Neural cell (in vitro differentiated cells): ENCODE measurements at regions not wholly inside any gene's neighbourhood (a gene's known extent, or its start where the extent isn't known, plus 50 kb on each side); places are given as distances from the start of the nearest gene placed in this dataset.
"Not testable (repeated sequence)": the region's sequence is repeated elsewhere in the genome, so short reads cannot be mapped to it uniquely, and the experiment has no call there.

Experiments
- H2AFZ ChIP-seq: fragments of 200-600, 300-800 bp; sonication (generic), shearing (Covaris generic); 2 replicates; pipeline ENCODE4 v1.6.0; 2014; ENCODE audit warnings: low read depth, mild to moderate bottlenecking, antibody characterized with exemption, low read length, moderate library complexity
- H3F3A ChIP-seq: fragments of 200-600 bp; shearing (Covaris generic); 2 replicates; pipeline ENCODE4 v1.6.1; 2016; ENCODE audit warnings: mild to moderate bottlenecking, moderate library complexity, mixed read lengths, antibody characterized with exemption, low read length; ENCODE audit not compliant: insufficient read depth, poor library complexity, severe bottlenecking
- H3K27ac ChIP-seq: fragments of 200-600, 300-800 bp; sonication (generic), shearing (Covaris generic); 2 replicates; pipeline ENCODE4 v1.5.1; 2014; ENCODE audit warnings: mild to moderate bottlenecking, low read length, moderate library complexity
- H3K27me3 ChIP-seq: fragments of 300-800, 200-600 bp; sonication (generic), shearing (Covaris generic); 2 replicates; pipeline ENCODE4 v1.6.0; 2014; ENCODE audit warnings: mild to moderate bottlenecking, low read depth, low read length, moderate library complexity; ENCODE audit not compliant: insufficient read depth
- H3K36me3 ChIP-seq: fragments of 300-800, 200-600 bp; sonication (generic), shearing (Covaris generic); 2 replicates; pipeline ENCODE4 v1.5.1; 2014; ENCODE audit warnings: mild to moderate bottlenecking, antibody characterized with exemption, low read length, moderate library complexity; ENCODE audit not compliant: insufficient read depth
- H3K4me2 ChIP-seq: fragments of 300-800, 200-600 bp; sonication (generic), shearing (Covaris generic); 2 replicates; pipeline ENCODE4 v1.6.0; 2014; ENCODE audit warnings: mild to moderate bottlenecking, low read length
- H3K4me3 ChIP-seq: fragments of 300-800, 200-600 bp; sonication (generic), shearing (Covaris generic); 2 replicates; pipeline ENCODE4 v1.5.1; 2014; ENCODE audit warnings: mild to moderate bottlenecking, low read length, moderate library complexity
- H3K79me2 ChIP-seq: fragments of 200-600 bp; shearing (Covaris generic); replicated peaks from 2 replicates; pipeline ENCODE4 v1.6.0; 2014; ENCODE audit warnings: mild to moderate bottlenecking, low read length, moderate library complexity; ENCODE audit not compliant: insufficient read depth
- H3K9ac ChIP-seq: fragments of 300-800, 200-600 bp; sonication (generic), shearing (Covaris generic); 2 replicates; pipeline ENCODE4 v1.6.1; 2016; ENCODE audit warnings: mild to moderate bottlenecking, low read length, mixed read lengths
- H3K9me2 ChIP-seq: fragments of 200-600 bp; shearing (Covaris generic); 2 replicates; pipeline ENCODE4 v1.6.1; 2016; ENCODE audit warnings: mild to moderate bottlenecking, low read length, mixed read lengths; ENCODE audit not compliant: insufficient read depth
- H3K9me3 ChIP-seq: fragments of 200-600, 300-800 bp; sonication (generic), shearing (Covaris generic); 2 replicates; pipeline ENCODE4 v1.6.1; 2016; ENCODE audit warnings: mild to moderate bottlenecking, mixed run types, low read length, moderate library complexity, mixed read lengths
- H4K20me1 ChIP-seq: fragments of 200-600 bp; shearing (Covaris generic); 2 replicates; pipeline ENCODE4 v1.6.1; 2016; ENCODE audit warnings: mild to moderate bottlenecking, mixed run types; ENCODE audit not compliant: insufficient read depth
- CTCF ChIP-seq: fragments of 450-650 bp; IDR thresholded peaks from 2 replicates; pipeline ENCODE4 v1.5.1; 2014; ENCODE audit warnings: antibody characterized with exemption, mild to moderate bottlenecking, moderate library complexity; ENCODE audit not compliant: poor library complexity, severe bottlenecking
- EP300 ChIP-seq: fragments of 450-650 bp; conservative IDR thresholded peaks from 2 replicates; pipeline ENCODE4 v1.6.1; 2014; ENCODE audit warnings: antibody characterized with exemption, mild to moderate bottlenecking, moderate library complexity; ENCODE audit not compliant: poor library complexity, severe bottlenecking
- EZH2 ChIP-seq: fragments of 200-600, 300-800 bp; shearing (Covaris generic), sonication (generic); IDR thresholded peaks from 2 replicates; pipeline ENCODE4 v1.6.1; 2014; ENCODE audit warnings: antibody characterized with exemption, low read length, borderline replicate concordance, mild to moderate bottlenecking; ENCODE audit not compliant: insufficient read depth, poor library complexity, severe bottlenecking
- MXI1 ChIP-seq: fragments of 450-650 bp; conservative IDR thresholded peaks from 2 replicates; pipeline ENCODE4 v1.6.1; 2014; ENCODE audit warnings: antibody characterized with exemption, mild to moderate bottlenecking; ENCODE audit not compliant: poor library complexity, severe bottlenecking
- POLR2AphosphoS5 ChIP-seq: IDR thresholded peaks from 2 replicates; pipeline ENCODE4 v1.6.1; 2012
- RAD21 ChIP-seq: fragments of 450-650 bp; conservative IDR thresholded peaks from 2 replicates; pipeline ENCODE4 v1.6.1; 2014; ENCODE audit warnings: antibody characterized with exemption, mild to moderate bottlenecking, moderate library complexity
- REST ChIP-seq: IDR thresholded peaks from 2 replicates; pipeline ENCODE4 v1.6.1; 2012; ENCODE audit warnings: borderline replicate concordance
- SMC3 ChIP-seq: fragments of 450-650 bp; conservative IDR thresholded peaks from 2 replicates; pipeline ENCODE4 v1.6.1; 2014; ENCODE audit warnings: antibody characterized with exemption, mild to moderate bottlenecking, moderate library complexity; ENCODE audit not compliant: poor library complexity
- TAF1 ChIP-seq: IDR thresholded peaks from 2 replicates; pipeline ENCODE4 v1.6.1; 2012; ENCODE audit warnings: low read depth

DNA sequence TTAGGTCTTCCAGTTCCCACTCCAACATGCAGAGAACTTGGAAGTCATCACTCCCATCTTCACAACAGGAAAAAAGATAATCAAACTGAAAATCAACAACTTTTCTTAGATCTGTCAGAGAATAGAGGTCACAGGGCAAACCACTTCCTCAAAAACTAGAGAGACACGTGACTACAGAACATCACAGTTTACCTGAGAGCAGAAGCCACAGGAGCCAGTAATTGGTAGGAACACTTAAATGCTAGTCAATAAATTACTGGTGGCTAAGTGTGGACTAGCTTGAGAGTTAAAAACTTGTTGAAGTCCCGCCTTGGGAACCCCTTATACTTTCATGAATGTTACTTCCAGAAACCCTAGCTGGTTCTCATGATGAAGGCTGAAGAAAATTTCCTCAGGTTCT lies 81.1 kb downstream of the THSD1 start:
- not testable (repeated sequence) for H4K20me1 ChIP-seq, H3K9me3 ChIP-seq, H3K27ac ChIP-seq, H3K36me3 ChIP-seq, H3F3A ChIP-seq, H3K4me2 ChIP-seq, H3K79me2 ChIP-seq, H2AFZ ChIP-seq, H3K4me3 ChIP-seq, H3K9ac ChIP-seq, H3K27me3 ChIP-seq, H3K9me2 ChIP-seq

DNA sequence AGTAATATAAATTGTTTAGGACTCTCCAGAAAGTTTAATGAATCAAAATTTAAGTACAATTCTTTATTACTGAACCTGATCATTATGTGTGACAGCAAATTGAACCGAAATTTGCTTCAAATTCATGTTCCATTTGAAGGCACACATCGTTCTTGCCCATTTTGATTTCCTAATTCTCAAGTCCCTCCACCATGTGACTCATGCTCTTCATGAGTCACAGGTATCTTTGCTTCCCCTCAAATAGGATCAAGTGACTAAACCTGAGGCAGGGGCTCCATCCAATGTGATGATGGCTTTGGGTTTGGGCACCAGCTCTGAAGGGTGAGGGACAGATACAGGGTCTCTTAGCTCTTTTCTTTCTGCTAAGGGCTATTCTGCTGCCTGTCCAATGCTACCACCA lies 86.1 kb downstream of the THSD1 start:
- H3K4me2 ChIP-seq = no peak overlapping the region

GRCh38 chr13:52309833-52310232 lies 96.1 kb downstream of the THSD1 start:
- not testable (repeated sequence) for H3K9me3 ChIP-seq, H2AFZ ChIP-seq, H3K79me2 ChIP-seq, H3K4me3 ChIP-seq, H3K9me2 ChIP-seq, H3K27me3 ChIP-seq, H3K27ac ChIP-seq, H3F3A ChIP-seq, H3K36me3 ChIP-seq, H4K20me1 ChIP-seq, H3K9ac ChIP-seq, H3K4me2 ChIP-seq

More for the DNA sequence above, 86.1 kb downstream of the THSD1 start:
- H3K27me3 ChIP-seq = no peaks in the 10 kb centered on the region
- H3K9me2 ChIP-seq = no peaks in the 10 kb centered on the region
- no peaks in the 10 kb centered on the region for H4K20me1 ChIP-seq
- no peak overlapping the region for H3K27ac ChIP-seq
- no peaks in the 10 kb centered on the region for H3K36me3 ChIP-seq
- TF ChIP-seq RAD21 (no peak), MXI1 (no peak), REST (no peak), EZH2 (no peak), CTCF (no peak), SMC3 (no peak), EP300 (no peak), TAF1 (no peak), POLR2AphosphoS5 (no peak)
- H2AFZ ChIP-seq = no peak overlapping the region
- no peak overlapping the region for H3K9ac ChIP-seq
- H3K9me3 ChIP-seq = no peaks in the 10 kb centered on the region
- no peaks in the 10 kb centered on the region for H3F3A ChIP-seq
- H3K79me2 ChIP-seq = no peaks in the 10 kb centered on the region
- H3K4me3 ChIP-seq = no peak overlapping the region

DNA sequence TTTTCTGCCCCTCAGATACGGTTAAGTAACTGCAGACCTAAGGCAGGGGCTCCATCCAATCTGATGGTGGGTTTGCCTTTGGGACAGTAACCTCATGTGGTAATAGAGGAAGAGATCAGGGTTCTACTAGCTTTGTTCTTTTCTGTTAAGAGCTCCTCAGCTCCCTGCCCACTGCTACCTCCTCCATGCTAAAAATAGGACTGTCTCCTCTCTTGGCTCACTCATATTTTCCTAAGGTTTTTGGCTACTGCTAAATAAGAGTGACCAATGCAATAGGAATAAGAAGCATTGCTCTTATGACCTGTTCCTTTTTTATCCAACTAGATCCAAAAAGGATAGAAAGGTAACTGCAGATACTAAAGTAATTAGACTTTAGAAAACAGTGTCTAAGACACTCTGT lies 99.6 kb downstream of the THSD1 start:
- H3K27ac ChIP-seq, H3K4me2 ChIP-seq, H3K9ac ChIP-seq, H3K9me3 ChIP-seq, H3K9me2 ChIP-seq, H3K27me3 ChIP-seq, H2AFZ ChIP-seq, H3K79me2 ChIP-seq, H3K36me3 ChIP-seq, H4K20me1 ChIP-seq, H3F3A ChIP-seq, H3K4me3 ChIP-seq: not testable (repeated sequence)

GRCh38 chr13:52303098-52303497 lies 102.9 kb downstream of the THSD1 start:
- H3K9me2 ChIP-seq, H3K9me3 ChIP-seq, H4K20me1 ChIP-seq, H3K36me3 ChIP-seq, H3K27me3 ChIP-seq, H3F3A ChIP-seq, H3K27ac ChIP-seq, H3K4me2 ChIP-seq, H3K79me2 ChIP-seq, H2AFZ ChIP-seq, H3K9ac ChIP-seq, H3K4me3 ChIP-seq: not testable (repeated sequence)
